ENCODE measurements at regions not wholly inside any gene's neighbourhood (a gene's known extent, or its start where the extent isn't known, plus 50 kb on each side); places are given as distances from the start of the nearest gene placed in this dataset.
A peak's percentile ranks its signal among the peaks of the same experiment; 100 is the strongest.

GRCh38 chr2:163405298-163405697 lies 330.5 kb downstream of the FIGN start:
- DNase-seq (ENCODE audit: low read depth), result no peak
- no peak for TF ChIP-seq CTCF (IDR thresholded peaks at IDR 0.05; ENCODE audit: low read length, missing control alignments)
- no peak overlapping the region for H3K4me3 ChIP-seq (replicated peaks; ENCODE audit: low read depth, low read length)

DNA sequence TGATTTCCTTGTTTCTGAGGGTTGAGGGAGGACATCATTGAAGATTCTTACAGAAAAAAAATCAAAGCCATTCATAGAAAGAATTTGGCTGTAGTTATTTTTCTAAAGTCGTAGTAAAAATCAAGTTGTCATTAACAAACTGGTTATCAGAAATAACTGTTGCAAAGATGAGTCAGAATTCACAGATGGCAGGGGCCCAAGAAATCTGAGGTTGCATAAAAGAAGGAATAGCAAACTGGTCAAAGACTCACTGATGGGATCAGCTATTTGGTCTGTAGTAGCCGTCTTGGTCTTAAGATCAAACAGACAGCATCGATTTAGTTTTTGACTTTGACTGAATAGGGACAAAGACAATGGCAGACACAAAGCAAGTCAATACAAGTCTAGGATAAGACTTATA lies 334.3 kb downstream of the FIGN start:
- TF ChIP-seq CTCF (IDR thresholded peaks at IDR 0.05; ENCODE audit: low read length, missing control alignments), result no peak
- peak; percentile 67 for DNase-seq (ENCODE audit: low read depth)
- no peak overlapping the region for H3K4me3 ChIP-seq (replicated peaks; ENCODE audit: low read depth, low read length)

GRCh38 chr2:163397451-163397850 lies 338.4 kb downstream of the FIGN start:
- H3K4me3 ChIP-seq (replicated peaks; ENCODE audit: low read depth, low read length), result no peak overlapping the region
- DNase-seq (ENCODE audit: low read depth), result no peak
- no peak for TF ChIP-seq CTCF (IDR thresholded peaks at IDR 0.05; ENCODE audit: low read length, missing control alignments)

- TF ChIP-seq CTCF (IDR thresholded peaks at IDR 0.05; ENCODE audit: low read length, missing control alignments), result no peak
- no peak overlapping the region for H3K4me3 ChIP-seq (replicated peaks; ENCODE audit: low read depth, low read length)
- no peak for DNase-seq (ENCODE audit: low read depth)
Measured at GRCh38 chr2:163395602-163396001, 340.2 kb downstream of the FIGN start.

GRCh38 chr2:163389838-163390237 lies 346.0 kb downstream of the FIGN start:
- H3K4me3 ChIP-seq (replicated peaks; ENCODE audit: low read depth, low read length), result no peak overlapping the region
- DNase-seq (ENCODE audit: low read depth), result no peak
- TF ChIP-seq CTCF (IDR thresholded peaks at IDR 0.05; ENCODE audit: low read length, missing control alignments), result no peak

DNA sequence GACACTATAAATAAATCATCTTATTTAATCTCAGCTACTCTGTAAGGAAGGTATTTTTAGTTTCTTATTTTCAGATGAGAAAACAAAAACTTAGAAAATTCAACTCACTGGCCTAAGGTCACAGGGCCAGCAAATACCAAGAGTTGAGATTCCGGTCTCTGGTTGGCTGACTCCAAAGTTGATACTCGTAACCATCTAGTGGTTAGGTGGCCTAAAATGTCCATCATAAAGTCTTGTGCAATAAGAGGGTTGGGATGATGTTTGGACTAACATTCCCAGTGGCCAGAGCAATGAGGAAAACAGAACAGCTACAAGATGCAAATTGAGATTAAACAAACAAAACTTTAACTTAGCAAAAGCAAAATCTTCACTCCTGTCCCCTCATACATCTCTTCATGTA lies 360.3 kb downstream of the FIGN start:
- no peak overlapping the region for H3K4me3 ChIP-seq (replicated peaks; ENCODE audit: low read depth, low read length)
- DNase-seq (ENCODE audit: low read depth), result no peak
- no peak for TF ChIP-seq CTCF (IDR thresholded peaks at IDR 0.05; ENCODE audit: low read length, missing control alignments)

- no peak overlapping the region for H3K4me3 ChIP-seq (replicated peaks; ENCODE audit: low read depth, low read length)
- no peak for TF ChIP-seq CTCF (IDR thresholded peaks at IDR 0.05; ENCODE audit: low read length, missing control alignments)
- DNase-seq (ENCODE audit: low read depth), result no peak
Measured at GRCh38 chr2:163375070-163375469, 360.7 kb downstream of the FIGN start.
